MM.1S (cell line): ENCODE measurements at regions not wholly inside any gene's neighbourhood (a gene's known extent, or its start where the extent isn't known, plus 50 kb on each side); places are given as distances from the start of the nearest gene placed in this dataset.

Experiments
- EZH2 ChIP-seq: fragments of 300-600 bp; sonication (generic); optimal IDR thresholded peaks from 2 replicates; pipeline ENCODE3; 2017; ENCODE audit warnings: low read depth, mild to moderate bottlenecking, antibody characterized with exemption, low read length, mixed read lengths
- EZH2phosphoT487 ChIP-seq: fragments of 300-600 bp; sonication (generic); IDR thresholded peaks from 2 replicates; pipeline ENCODE4 v1.6.1; 2018; ENCODE audit warnings: antibody characterized with exemption, low read length
- TF ChIP-seq, protein P1 (sequence below): fragments of 300-600 bp; sonication (generic); IDR thresholded peaks from 2 replicates; pipeline ENCODE4 v1.5.1; 2016; ENCODE audit warnings: antibody characterized with exemption, low read length, mixed read lengths

DNA sequence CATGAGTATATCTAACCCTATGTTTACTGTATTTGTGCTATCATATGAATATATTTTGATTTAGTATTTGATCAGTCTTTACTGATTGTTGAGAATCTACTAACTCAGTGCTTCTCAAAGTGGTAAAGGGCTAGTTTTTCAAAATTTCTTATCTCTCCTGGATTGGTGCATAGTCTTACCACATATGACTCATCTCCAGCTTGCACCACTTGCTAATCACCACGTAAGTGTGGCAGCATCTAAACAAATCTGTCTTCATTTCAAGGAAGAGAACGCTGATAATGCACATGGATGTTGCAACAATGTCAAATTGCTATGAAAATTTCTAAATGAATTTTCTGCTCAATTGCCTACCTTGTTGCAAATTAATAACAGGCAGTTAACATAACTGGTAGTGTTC is 299.5 kb downstream of the PAX1 start:
- TF ChIP-seq, protein P1, sequence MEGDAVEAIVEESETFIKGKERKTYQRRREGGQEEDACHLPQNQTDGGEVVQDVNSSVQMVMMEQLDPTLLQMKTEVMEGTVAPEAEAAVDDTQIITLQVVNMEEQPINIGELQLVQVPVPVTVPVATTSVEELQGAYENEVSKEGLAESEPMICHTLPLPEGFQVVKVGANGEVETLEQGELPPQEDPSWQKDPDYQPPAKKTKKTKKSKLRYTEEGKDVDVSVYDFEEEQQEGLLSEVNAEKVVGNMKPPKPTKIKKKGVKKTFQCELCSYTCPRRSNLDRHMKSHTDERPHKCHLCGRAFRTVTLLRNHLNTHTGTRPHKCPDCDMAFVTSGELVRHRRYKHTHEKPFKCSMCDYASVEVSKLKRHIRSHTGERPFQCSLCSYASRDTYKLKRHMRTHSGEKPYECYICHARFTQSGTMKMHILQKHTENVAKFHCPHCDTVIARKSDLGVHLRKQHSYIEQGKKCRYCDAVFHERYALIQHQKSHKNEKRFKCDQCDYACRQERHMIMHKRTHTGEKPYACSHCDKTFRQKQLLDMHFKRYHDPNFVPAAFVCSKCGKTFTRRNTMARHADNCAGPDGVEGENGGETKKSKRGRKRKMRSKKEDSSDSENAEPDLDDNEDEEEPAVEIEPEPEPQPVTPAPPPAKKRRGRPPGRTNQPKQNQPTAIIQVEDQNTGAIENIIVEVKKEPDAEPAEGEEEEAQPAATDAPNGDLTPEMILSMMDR = no peak
- no peak for TF ChIP-seq EZH2phosphoT487
- TF ChIP-seq EZH2 = no peak
